K562 (cell line): ENCODE measurements at regions not wholly inside any gene's neighbourhood (a gene's known extent, or its start where the extent isn't known, plus 50 kb on each side); places are given as distances from the start of the nearest gene placed in this dataset.

Experiments
- ATAC-seq: fragments of 200-7000 bp; cut with Tn5 transposase; 3 replicates; pipeline ENCODE4 v1.9.1; 2020; ENCODE audit warnings: moderate library complexity
- BruUV-seq: library from RNA; stranded (reverse); fragments of 400-500 nt; replicated peaks from 2 replicates; lab custom pipeline; 2021; lab: Mats Ljungman, UMichigan
- CTCF ChIA-PET: fragments of 300-600 bp; formaldehyde crosslinking; extraction: SDS; loops from one replicate; lab custom pipeline; 2021; ENCODE audit warnings: low intra/inter-chr PET ratio; lab: Yijun Ruan, JAX
- POLR2A ChIA-PET: fragments of 300-600, 350-650 bp; sonication (Branson Sonifier 250); formaldehyde crosslinking; extraction: SDS; loops from one replicate; lab custom pipeline; 2021; ENCODE audit warnings: antibody characterized with exemption, inconsistent platforms; lab: Yijun Ruan, JAX
- DNase-seq, 4 experiments: peaks; one replicate each; pipeline versions ENCODE4 v3.0.0 to v3.0.0-alpha.2; 2011 to 2018; ENCODE audit warnings: low spot score in 3 of 4, mixed read lengths in 3 of 4; ENCODE audit errors: extremely low read depth in 1 of 4
- FAIRE-seq: peaks from 2 replicates; lab custom pipeline; 2011; peaks lifted over from hg19 to GRCh38; lab: Jason Lieb, UNC
- H2AFZ ChIP-seq: 2 replicates; pipeline ENCODE4 v1.6.0; 2011; ENCODE audit warnings: low read depth, low read length, control low read depth, inconsistent platforms
- H3K27ac ChIP-seq: fragments of 200-600 bp; 3 replicates; pipeline ENCODE4 v1.8.0; 2011; ENCODE audit warnings: low read depth, mild to moderate bottlenecking, control low read depth, inconsistent platforms, low read length, moderate library complexity, mixed read lengths; ENCODE audit errors: extremely low read depth
- H3K27me3 ChIP-seq, 2 experiments: fragments of 300-600 bp in 1 of 2; 2 replicates in 1 of 2; 3 replicates in 1 of 2; pipeline versions ENCODE4 v1.6.0 to v1.8.0; 2011; ENCODE audit warnings: inconsistent platforms in 2 of 2, low read length in 2 of 2, mild to moderate bottlenecking in 1 of 2, mixed read lengths in 1 of 2, moderate library complexity in 1 of 2; ENCODE audit not compliant: control insufficient read depth in 2 of 2, insufficient read depth in 2 of 2
- H3K36me3 ChIP-seq: fragments of 300-600 bp; 3 replicates; pipeline ENCODE4 v1.8.0; 2011; ENCODE audit warnings: mild to moderate bottlenecking, low read length, inconsistent platforms; ENCODE audit not compliant: control insufficient read depth, insufficient read depth
- H3K4me1 ChIP-seq, 2 experiments: fragments of 200-600 bp in 1 of 2; replicated peaks in 1 of 2; 2 replicates in 1 of 2; 3 replicates in 1 of 2; pipeline versions ENCODE4 v1.5.1 to v1.8.0; 2011; ENCODE audit warnings: inconsistent platforms in 2 of 2, low read length in 2 of 2, mild to moderate bottlenecking in 1 of 2, mixed read lengths in 1 of 2, moderate library complexity in 1 of 2; ENCODE audit not compliant: control insufficient read depth in 2 of 2, insufficient read depth in 2 of 2
- H3K4me2 ChIP-seq: 2 replicates; pipeline ENCODE4 v1.6.1; 2011; ENCODE audit warnings: low read length, control low read depth, inconsistent platforms, mixed read lengths; ENCODE audit not compliant: insufficient read depth
- H3K4me3 ChIP-seq: fragments of 200-600 bp; sonication (generic), shearing (Covaris generic); 2 replicates; pipeline ENCODE4 v1.5.1; 2016; ENCODE audit warnings: control low read depth, inconsistent platforms
- H3K79me2 ChIP-seq: fragments of 200-600 bp; 3 replicates; pipeline ENCODE4 v1.8.0; 2011; ENCODE audit warnings: low read length, inconsistent platforms; ENCODE audit not compliant: control insufficient read depth, insufficient read depth
- H3K9ac ChIP-seq, 2 experiments: 2 replicates each; pipeline versions ENCODE4 v1.6.0 to v1.6.1; 2011; ENCODE audit warnings: low read depth in 2 of 2, low read length in 2 of 2, control low read depth in 1 of 2, inconsistent platforms in 1 of 2, mild to moderate bottlenecking in 1 of 2, mixed read lengths in 1 of 2; ENCODE audit not compliant: insufficient read depth in 1 of 2
- H3K9me1 ChIP-seq: one replicate; pipeline ENCODE4 v1.6.0; 2011; ENCODE audit warnings: inconsistent platforms, mild to moderate bottlenecking, low read length, moderate library complexity; ENCODE audit not compliant: control insufficient read depth, insufficient read depth
- H3K9me3 ChIP-seq: replicated peaks from 2 replicates; pipeline ENCODE4 v1.5.1; 2011; ENCODE audit warnings: low read depth, low read length, inconsistent platforms; ENCODE audit not compliant: control insufficient read depth, insufficient read depth
- H4K20me1 ChIP-seq: replicated peaks from 2 replicates; pipeline ENCODE4 v1.6.1; 2011; ENCODE audit warnings: low read length, inconsistent platforms, mixed read lengths; ENCODE audit not compliant: control insufficient read depth, insufficient read depth
- HNRNPLL ChIP-seq: fragments of 200-400 bp; formaldehyde crosslinking; IDR thresholded peaks from 2 replicates; pipeline ENCODE4 v1.6.1; 2017; ENCODE audit warnings: low read length, low read depth, mild to moderate bottlenecking; ENCODE audit not compliant: poor library complexity, severe bottlenecking
- PCBP2 ChIP-seq: fragments of 200-400 bp; formaldehyde crosslinking; IDR thresholded peaks from 2 replicates; pipeline ENCODE4 v1.6.1; 2018; ENCODE audit warnings: low read length, low read depth, mild to moderate bottlenecking, moderate library complexity; ENCODE audit not compliant: poor library complexity, severe bottlenecking
- XRCC3 ChIP-seq: fragments of 450-650 bp; IDR thresholded peaks from 2 replicates; pipeline ENCODE4 v1.6.1; 2017; ENCODE audit warnings: mild to moderate bottlenecking, moderate library complexity
- WGBS: fragments of 100-300 bp; shearing (Covaris generic); methylation state at CpG from one replicate; pipeline ENCODE4 v1.1.6; 2016; ENCODE audit warnings: low coverage, mixed read lengths; ENCODE audit not compliant: insufficient coverage; ENCODE audit errors: missing lambda C conversion rate; 5-methylcytosine and 5-hydroxymethylcytosine counted together
- in situ Hi-C: fragments of 300-500 bp; cut with MboI; formaldehyde crosslinking; loops from 4 replicates; pipeline ENCODE4 v1.15.0; 2018; ENCODE audit warnings: inconsistent platforms, mixed read lengths
- intact Hi-C: fragments of 100-400 bp; cut with micrococcal nuclease; formaldehyde crosslinking; loops from 2 replicates; pipeline ENCODE4 v1.14.2; 2022
- TF ChIP-seq, protein P1 (sequence below): sonication (generic); formaldehyde crosslinking; IDR thresholded peaks from 2 replicates; pipeline ENCODE4 v1.8.0; 2022; ENCODE audit warnings: mild to moderate bottlenecking, missing genetic modification reagents
- TF ChIP-seq, protein P2 (sequence below): fragments of 150-350 bp; conservative IDR thresholded peaks from 2 replicates; pipeline ENCODE4 v1.6.1; 2014; ENCODE audit warnings: low read length
- TF ChIP-seq, protein P3 (sequence below), 2 experiments: fragments of 450-650 bp; IDR thresholded peaks; 2 replicates each; pipeline ENCODE4 v1.6.1; 2016

DNA sequence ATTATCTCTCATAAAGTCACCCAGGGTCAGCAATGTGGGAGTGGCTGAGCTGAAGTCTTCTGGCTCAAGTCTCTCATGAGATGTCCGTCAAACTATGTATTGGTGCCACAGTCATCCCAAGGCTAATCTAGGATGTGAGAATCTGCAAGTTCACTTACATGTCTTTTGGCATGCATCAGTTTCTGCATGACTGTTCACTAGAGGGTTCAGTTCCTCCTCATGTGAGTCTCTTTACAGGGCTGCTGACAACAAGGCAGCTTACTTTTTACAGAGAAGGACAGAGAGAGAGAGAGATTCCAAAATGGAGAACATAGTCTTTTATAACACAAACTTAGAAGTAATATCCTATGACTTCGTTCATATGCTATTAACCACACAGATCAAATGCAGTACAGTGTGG is 328.8 kb upstream of the SLITRK1 start:
- CTCF ChIA-PET = no interaction called here
- Histone ChIP-seq H3K4me2 (no peak overlapping the region), H3K27me3 (no peaks in the 10 kb centered on the region), H3K9me1 (no peaks in the 10 kb centered on the region), H3K27ac (no peak overlapping the region), H3K36me3 (no peaks in the 10 kb centered on the region), H3K9me3 (no peaks in the 10 kb centered on the region), H3K4me1 (no peaks in the 10 kb centered on the region), H4K20me1 (no peaks in the 10 kb centered on the region), H3K9ac (no peak overlapping the region), H2AFZ (no peak overlapping the region), H3K79me2 (no peaks in the 10 kb centered on the region), H3K4me3 (no peak overlapping the region)
- FAIRE-seq = no peak
- ATAC-seq = no peak
- no peak for DNase-seq
- in situ Hi-C loops = no loop called here
- no peak for TF ChIP-seq HNRNPLL
- intact Hi-C loops = no loop called here
- 0% methylated on average over 2 of the region's 2 CpGs for WGBS
- POLR2A ChIA-PET = no interaction called here
- BruUV-seq = no TSS peak

DNA sequence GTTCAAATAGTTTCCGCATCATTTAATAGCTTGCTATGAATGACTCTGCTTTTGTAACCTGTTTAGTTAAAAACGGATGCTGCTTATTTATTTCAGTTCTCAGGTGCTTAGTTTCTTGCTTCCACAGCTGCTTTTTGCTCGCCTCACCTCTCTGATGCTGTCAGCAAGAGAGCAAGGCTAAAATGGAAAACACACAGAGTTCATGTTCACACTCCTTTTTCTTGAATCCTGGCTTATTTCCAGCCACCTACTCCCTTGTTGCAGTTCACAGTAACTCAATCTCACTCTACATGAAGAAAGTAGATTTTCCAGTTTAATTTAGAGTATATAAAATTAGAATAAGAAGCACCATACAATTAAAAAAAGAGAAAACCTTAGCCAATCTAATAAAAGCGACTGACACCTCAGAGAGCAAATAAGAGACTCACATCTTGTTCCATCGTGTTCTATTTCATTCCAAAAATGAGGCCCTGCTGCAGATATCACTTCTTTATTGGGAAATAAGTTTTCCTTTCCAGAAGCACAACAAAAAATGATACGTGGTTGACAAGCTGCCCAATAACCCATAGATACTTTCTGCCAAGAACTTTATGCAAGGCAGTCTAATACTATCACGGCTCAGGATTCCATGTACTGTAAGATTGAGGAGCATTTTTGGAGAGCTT is 326.1 kb upstream of the SLITRK1 start:
- no peak overlapping the region for H3K9ac ChIP-seq
- no peak overlapping the region for H3K27ac ChIP-seq
- in situ Hi-C loops = no loop called here
- no peak overlapping the region for H3K4me2 ChIP-seq
- ChIA-PET POLR2A (no interaction called here), CTCF (no interaction called here)
- H3K27me3 ChIP-seq = no peaks in the 10 kb centered on the region
- intact Hi-C loops = no loop called here
- 2% methylated on average over 7 of the region's 7 CpGs for WGBS
- no peaks in the 10 kb centered on the region for H3K9me1 ChIP-seq
- no TSS peak for BruUV-seq
- no peaks in the 10 kb centered on the region for H3K9me3 ChIP-seq
- no peaks in the 10 kb centered on the region for H3K79me2 ChIP-seq
- FAIRE-seq (no peak), ATAC-seq (no peak), DNase-seq (no peak)
- no peaks in the 10 kb centered on the region for H3K36me3 ChIP-seq
- no peaks in the 10 kb centered on the region for H4K20me1 ChIP-seq
- H2AFZ ChIP-seq = no peak overlapping the region
- no peak overlapping the region for H3K4me3 ChIP-seq
- H3K4me1 ChIP-seq = no peaks in the 10 kb centered on the region
- TF ChIP-seq XRCC3 = no peak
- no peak for TF ChIP-seq PCBP2
- TF ChIP-seq, protein P1, sequence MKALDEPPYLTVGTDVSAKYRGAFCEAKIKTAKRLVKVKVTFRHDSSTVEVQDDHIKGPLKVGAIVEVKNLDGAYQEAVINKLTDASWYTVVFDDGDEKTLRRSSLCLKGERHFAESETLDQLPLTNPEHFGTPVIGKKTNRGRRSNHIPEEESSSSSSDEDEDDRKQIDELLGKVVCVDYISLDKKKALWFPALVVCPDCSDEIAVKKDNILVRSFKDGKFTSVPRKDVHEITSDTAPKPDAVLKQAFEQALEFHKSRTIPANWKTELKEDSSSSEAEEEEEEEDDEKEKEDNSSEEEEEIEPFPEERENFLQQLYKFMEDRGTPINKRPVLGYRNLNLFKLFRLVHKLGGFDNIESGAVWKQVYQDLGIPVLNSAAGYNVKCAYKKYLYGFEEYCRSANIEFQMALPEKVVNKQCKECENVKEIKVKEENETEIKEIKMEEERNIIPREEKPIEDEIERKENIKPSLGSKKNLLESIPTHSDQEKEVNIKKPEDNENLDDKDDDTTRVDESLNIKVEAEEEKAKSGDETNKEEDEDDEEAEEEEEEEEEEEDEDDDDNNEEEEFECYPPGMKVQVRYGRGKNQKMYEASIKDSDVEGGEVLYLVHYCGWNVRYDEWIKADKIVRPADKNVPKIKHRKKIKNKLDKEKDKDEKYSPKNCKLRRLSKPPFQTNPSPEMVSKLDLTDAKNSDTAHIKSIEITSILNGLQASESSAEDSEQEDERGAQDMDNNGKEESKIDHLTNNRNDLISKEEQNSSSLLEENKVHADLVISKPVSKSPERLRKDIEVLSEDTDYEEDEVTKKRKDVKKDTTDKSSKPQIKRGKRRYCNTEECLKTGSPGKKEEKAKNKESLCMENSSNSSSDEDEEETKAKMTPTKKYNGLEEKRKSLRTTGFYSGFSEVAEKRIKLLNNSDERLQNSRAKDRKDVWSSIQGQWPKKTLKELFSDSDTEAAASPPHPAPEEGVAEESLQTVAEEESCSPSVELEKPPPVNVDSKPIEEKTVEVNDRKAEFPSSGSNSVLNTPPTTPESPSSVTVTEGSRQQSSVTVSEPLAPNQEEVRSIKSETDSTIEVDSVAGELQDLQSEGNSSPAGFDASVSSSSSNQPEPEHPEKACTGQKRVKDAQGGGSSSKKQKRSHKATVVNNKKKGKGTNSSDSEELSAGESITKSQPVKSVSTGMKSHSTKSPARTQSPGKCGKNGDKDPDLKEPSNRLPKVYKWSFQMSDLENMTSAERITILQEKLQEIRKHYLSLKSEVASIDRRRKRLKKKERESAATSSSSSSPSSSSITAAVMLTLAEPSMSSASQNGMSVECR (CRISPR knock-in tag) = no peak
- TF ChIP-seq, protein P2, sequence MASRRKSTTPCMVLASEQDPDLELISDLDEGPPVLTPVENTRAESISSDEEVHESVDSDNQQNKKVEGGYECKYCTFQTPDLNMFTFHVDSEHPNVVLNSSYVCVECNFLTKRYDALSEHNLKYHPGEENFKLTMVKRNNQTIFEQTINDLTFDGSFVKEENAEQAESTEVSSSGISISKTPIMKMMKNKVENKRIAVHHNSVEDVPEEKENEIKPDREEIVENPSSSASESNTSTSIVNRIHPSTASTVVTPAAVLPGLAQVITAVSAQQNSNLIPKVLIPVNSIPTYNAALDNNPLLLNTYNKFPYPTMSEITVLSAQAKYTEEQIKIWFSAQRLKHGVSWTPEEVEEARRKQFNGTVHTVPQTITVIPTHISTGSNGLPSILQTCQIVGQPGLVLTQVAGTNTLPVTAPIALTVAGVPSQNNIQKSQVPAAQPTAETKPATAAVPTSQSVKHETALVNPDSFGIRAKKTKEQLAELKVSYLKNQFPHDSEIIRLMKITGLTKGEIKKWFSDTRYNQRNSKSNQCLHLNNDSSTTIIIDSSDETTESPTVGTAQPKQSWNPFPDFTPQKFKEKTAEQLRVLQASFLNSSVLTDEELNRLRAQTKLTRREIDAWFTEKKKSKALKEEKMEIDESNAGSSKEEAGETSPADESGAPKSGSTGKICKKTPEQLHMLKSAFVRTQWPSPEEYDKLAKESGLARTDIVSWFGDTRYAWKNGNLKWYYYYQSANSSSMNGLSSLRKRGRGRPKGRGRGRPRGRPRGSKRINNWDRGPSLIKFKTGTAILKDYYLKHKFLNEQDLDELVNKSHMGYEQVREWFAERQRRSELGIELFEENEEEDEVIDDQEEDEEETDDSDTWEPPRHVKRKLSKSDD = no peak
- TF ChIP-seq, protein P3, sequence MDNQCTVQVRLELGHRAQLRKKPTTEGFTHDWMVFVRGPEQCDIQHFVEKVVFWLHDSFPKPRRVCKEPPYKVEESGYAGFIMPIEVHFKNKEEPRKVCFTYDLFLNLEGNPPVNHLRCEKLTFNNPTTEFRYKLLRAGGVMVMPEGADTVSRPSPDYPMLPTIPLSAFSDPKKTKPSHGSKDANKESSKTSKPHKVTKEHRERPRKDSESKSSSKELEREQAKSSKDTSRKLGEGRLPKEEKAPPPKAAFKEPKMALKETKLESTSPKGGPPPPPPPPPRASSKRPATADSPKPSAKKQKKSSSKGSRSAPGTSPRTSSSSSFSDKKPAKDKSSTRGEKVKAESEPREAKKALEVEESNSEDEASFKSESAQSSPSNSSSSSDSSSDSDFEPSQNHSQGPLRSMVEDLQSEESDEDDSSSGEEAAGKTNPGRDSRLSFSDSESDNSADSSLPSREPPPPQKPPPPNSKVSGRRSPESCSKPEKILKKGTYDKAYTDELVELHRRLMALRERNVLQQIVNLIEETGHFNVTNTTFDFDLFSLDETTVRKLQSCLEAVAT (IDR thresholded peaks at IDR 0.05) = no peak
